Breast epithelium (tissue), 3 donors: ENCODE measurements at regions not wholly inside any gene's neighbourhood (a gene's known extent, or its start where the extent isn't known, plus 50 kb on each side); places are given as distances from the start of the nearest gene placed in this dataset.

Source experiments
- POLR2AphosphoS5 ChIP-seq, 3 donors: sonication (generic); formaldehyde crosslinking; IDR thresholded peaks; one replicate each; pipeline ENCODE4 v1.6.1; 2017; ENCODE audit warnings: antibody characterized with exemption in 3 of 3
- TF ChIP-seq, protein P1 (sequence below), 3 donors: fragments of 450-650 bp; IDR thresholded peaks; one replicate each; pipeline ENCODE4 v1.5.1; 2016 to 2017; ENCODE audit warnings: antibody characterized with exemption in 3 of 3, mild to moderate bottlenecking in 3 of 3, moderate library complexity in 3 of 3

DNA sequence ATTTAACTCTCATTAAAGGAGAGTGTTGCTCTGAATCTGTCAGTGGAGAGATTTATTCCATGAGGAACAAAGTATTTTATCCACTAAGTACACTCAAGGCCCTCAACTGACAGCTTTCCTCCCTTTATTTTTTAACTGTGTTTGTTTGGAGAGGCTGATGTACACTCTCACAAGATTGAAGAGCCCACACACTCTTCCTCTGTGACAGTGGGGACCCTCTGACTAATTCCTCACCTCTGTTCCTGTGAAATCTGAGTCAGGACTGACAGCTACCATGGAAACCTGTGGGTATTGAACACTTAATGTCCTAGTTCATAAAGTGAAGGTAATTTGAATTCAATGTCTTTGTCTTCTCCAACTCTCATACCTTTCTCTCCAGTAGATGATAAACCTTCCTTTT, 189.8 kb upstream of the PITRM1 start:
- TF ChIP-seq, protein P1, sequence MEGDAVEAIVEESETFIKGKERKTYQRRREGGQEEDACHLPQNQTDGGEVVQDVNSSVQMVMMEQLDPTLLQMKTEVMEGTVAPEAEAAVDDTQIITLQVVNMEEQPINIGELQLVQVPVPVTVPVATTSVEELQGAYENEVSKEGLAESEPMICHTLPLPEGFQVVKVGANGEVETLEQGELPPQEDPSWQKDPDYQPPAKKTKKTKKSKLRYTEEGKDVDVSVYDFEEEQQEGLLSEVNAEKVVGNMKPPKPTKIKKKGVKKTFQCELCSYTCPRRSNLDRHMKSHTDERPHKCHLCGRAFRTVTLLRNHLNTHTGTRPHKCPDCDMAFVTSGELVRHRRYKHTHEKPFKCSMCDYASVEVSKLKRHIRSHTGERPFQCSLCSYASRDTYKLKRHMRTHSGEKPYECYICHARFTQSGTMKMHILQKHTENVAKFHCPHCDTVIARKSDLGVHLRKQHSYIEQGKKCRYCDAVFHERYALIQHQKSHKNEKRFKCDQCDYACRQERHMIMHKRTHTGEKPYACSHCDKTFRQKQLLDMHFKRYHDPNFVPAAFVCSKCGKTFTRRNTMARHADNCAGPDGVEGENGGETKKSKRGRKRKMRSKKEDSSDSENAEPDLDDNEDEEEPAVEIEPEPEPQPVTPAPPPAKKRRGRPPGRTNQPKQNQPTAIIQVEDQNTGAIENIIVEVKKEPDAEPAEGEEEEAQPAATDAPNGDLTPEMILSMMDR (IDR thresholded peaks at IDR 0.05), result no peak
- no peak for TF ChIP-seq POLR2AphosphoS5 (IDR thresholded peaks at IDR 0.05)
